Lower leg skin (tissue), 3 donors: ENCODE measurements at regions not wholly inside any gene's neighbourhood (a gene's known extent, or its start where the extent isn't known, plus 50 kb on each side); places are given as distances from the start of the nearest gene placed in this dataset.

Experiments used
- POLR2A ChIP-seq, 2 donors: fragments of 450-650 bp; IDR thresholded peaks; one replicate each; pipeline ENCODE4 v1.6.1; 2016 to 2017; ENCODE audit warnings: antibody characterized with exemption in 2 of 2, mild to moderate bottlenecking in 1 of 2, moderate library complexity in 1 of 2
- TF ChIP-seq, protein P1 (sequence below), 3 donors: fragments of 450-650 bp; IDR thresholded peaks; one replicate each; pipeline ENCODE4 v1.5.1; 2016; ENCODE audit warnings: antibody characterized with exemption in 3 of 3, mild to moderate bottlenecking in 3 of 3, moderate library complexity in 2 of 3

DNA sequence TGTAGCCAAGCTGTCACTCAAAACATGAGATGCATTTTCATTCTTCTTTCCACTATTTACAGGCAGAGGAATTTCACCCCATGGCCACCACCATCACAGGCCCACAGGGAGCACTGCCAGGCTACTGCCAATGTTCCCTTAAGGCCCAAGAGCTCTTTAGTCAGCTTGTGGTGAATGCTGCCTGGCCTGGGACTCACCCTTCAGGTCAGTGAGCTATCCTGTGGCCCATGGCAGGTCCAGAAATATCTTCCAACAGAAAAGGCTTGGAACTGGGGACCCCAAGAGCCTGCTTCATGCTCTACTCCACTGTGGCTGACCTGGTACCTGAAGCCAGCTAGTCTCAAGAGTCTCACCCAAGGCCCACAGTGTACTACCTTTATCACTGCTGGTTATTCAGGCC, 1518.7 kb upstream of the CDH9 start:
- TF ChIP-seq, protein P1, sequence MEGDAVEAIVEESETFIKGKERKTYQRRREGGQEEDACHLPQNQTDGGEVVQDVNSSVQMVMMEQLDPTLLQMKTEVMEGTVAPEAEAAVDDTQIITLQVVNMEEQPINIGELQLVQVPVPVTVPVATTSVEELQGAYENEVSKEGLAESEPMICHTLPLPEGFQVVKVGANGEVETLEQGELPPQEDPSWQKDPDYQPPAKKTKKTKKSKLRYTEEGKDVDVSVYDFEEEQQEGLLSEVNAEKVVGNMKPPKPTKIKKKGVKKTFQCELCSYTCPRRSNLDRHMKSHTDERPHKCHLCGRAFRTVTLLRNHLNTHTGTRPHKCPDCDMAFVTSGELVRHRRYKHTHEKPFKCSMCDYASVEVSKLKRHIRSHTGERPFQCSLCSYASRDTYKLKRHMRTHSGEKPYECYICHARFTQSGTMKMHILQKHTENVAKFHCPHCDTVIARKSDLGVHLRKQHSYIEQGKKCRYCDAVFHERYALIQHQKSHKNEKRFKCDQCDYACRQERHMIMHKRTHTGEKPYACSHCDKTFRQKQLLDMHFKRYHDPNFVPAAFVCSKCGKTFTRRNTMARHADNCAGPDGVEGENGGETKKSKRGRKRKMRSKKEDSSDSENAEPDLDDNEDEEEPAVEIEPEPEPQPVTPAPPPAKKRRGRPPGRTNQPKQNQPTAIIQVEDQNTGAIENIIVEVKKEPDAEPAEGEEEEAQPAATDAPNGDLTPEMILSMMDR (IDR thresholded peaks at IDR 0.05) = no peak
- TF ChIP-seq POLR2A (IDR thresholded peaks at IDR 0.05) = no peak
